SKM-1 treated with dmso at 0.1 percent for 144 hours (cell line): ENCODE measurements at regions not wholly inside any gene's neighbourhood (a gene's known extent, or its start where the extent isn't known, plus 50 kb on each side); places are given as distances from the start of the nearest gene placed in this dataset.

ENCODE experiments used
- DNase-seq: peaks from one replicate; lab custom pipeline; 2025; ENCODE audit not compliant: unreplicated experiment; lab: John Stamatoyannopoulos, UW

GRCh38 chr6:165090242-165090641 is 219.2 kb downstream of the C6orf118 start:
- DNase-seq: no peak

- DNase-seq: no peak
These were observed 222.6 kb downstream of the C6orf118 start for GRCh38 chr6:165086814-165087213.

GRCh38 chr6:165082636-165083035 is 226.8 kb downstream of the C6orf118 start:
- DNase-seq: no peak

GRCh38 chr6:165081944-165082532 is 227.4 kb downstream of the C6orf118 start:
- no peak for DNase-seq

- DNase-seq: no peak
These were observed 231.5 kb downstream of the C6orf118 start for GRCh38 chr6:165077876-165078275.

- no peak for DNase-seq
These were observed 237.5 kb downstream of the C6orf118 start for GRCh38 chr6:165071906-165072305.

GRCh38 chr6:165060720-165061119 is 248.7 kb downstream of the C6orf118 start:
- no peak for DNase-seq

- DNase-seq: no peak
These were observed 250.4 kb downstream of the C6orf118 start for GRCh38 chr6:165059032-165059431.

- DNase-seq: no peak
These were observed 253.1 kb downstream of the C6orf118 start for GRCh38 chr6:165056292-165056691.

GRCh38 chr6:165055231-165055630 is 254.2 kb downstream of the C6orf118 start:
- DNase-seq: no peak

- DNase-seq: no peak
These were observed 256.6 kb downstream of the C6orf118 start for GRCh38 chr6:165052561-165053480.

GRCh38 chr6:165049362-165049761 is 260.0 kb downstream of the C6orf118 start:
- DNase-seq: peak; percentile 34

GRCh38 chr6:165047952-165048351 is 261.5 kb downstream of the C6orf118 start:
- no peak for DNase-seq

- DNase-seq: no peak
These were observed 263.8 kb downstream of the C6orf118 start for GRCh38 chr6:165045631-165046030.

GRCh38 chr6:165042912-165043311 is 266.5 kb downstream of the C6orf118 start:
- no peak for DNase-seq

GRCh38 chr6:165040440-165040839 is 269.0 kb downstream of the C6orf118 start:
- DNase-seq: no peak

- DNase-seq: no peak
These were observed 275.1 kb downstream of the C6orf118 start for GRCh38 chr6:165034271-165034741.

- DNase-seq: no peak
These were observed 277.9 kb downstream of the C6orf118 start for GRCh38 chr6:165031502-165031901.

GRCh38 chr6:165025040-165025439 is 284.4 kb downstream of the C6orf118 start:
- DNase-seq: no peak

GRCh38 chr6:165019681-165020080 is 289.7 kb downstream of the C6orf118 start:
- DNase-seq: no peak

- no peak for DNase-seq
These were observed 293.7 kb downstream of the C6orf118 start for GRCh38 chr6:165015676-165016075.

- no peak for DNase-seq
These were observed 295.7 kb downstream of the C6orf118 start for GRCh38 chr6:165013701-165014100.
